ENCODE measurements at regions not wholly inside any gene's neighbourhood (a gene's known extent, or its start where the extent isn't known, plus 50 kb on each side); places are given as distances from the start of the nearest gene placed in this dataset.
A peak's percentile ranks its signal among the peaks of the same experiment; 100 is the strongest.

DNA sequence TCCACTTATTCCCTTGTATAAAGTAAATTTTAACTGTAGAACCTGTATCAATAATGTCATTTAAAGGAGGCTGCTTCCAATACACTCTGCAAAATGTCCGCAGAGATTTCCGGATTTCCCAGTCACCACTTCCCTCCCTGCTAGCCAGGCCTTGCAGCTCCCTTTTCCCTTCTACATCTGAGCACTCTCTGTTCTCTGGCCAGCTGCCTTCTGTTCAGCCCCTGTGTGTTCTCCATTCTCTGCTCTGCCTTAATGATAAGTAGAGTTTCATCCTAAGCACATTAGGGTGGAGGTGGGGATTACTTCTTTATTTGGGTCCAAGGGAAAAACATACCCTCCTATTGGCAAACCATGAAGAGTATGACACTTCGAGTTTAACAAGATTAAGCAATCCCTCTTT, 719.6 kb upstream of the WWC1 start:
- TF ChIP-seq, protein P1, sequence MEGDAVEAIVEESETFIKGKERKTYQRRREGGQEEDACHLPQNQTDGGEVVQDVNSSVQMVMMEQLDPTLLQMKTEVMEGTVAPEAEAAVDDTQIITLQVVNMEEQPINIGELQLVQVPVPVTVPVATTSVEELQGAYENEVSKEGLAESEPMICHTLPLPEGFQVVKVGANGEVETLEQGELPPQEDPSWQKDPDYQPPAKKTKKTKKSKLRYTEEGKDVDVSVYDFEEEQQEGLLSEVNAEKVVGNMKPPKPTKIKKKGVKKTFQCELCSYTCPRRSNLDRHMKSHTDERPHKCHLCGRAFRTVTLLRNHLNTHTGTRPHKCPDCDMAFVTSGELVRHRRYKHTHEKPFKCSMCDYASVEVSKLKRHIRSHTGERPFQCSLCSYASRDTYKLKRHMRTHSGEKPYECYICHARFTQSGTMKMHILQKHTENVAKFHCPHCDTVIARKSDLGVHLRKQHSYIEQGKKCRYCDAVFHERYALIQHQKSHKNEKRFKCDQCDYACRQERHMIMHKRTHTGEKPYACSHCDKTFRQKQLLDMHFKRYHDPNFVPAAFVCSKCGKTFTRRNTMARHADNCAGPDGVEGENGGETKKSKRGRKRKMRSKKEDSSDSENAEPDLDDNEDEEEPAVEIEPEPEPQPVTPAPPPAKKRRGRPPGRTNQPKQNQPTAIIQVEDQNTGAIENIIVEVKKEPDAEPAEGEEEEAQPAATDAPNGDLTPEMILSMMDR (IDR thresholded peaks at IDR 0.05; ENCODE audit: low read depth, low read length, missing control alignments): no peak

DNA sequence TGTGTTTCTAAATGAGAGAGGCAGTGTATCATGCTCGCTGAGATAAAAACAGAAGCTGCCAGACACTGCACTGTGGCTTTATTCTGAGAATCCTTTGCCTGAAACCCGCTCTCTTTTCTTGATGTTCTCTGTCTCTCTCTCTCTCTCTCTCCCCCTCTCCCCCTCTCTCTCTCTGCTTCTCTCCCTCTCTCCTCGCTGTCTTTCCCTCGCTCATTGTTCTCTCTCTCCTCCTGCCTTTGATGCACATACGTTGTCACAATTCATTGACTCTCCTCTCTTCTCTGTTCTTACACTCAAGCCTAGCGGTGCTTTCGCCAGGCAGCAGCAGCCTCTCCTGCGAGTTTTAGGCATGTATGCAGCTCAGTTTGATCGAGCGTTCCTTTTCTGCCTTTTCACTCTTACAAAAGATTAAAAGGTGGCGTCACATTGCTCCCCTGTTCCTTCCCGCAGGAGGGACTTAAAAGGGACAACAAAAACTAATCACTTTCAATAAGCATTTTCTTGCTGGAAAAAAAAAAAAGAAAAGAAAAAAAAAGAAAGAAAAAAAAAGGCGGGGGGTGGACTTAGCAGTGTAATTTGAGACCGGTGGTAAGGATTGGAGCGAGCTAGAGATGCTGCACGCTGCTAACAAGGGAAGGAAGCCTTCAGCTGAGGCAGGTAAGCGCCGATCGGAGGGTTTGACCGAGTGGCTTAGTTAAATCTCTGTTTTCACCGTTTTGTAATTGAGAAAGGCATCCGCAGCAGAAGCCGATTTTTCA, 717.9 kb upstream of the WWC1 start:
- no peak for DNase-seq (ENCODE audit: extremely low read depth, low read depth)
- TF ChIP-seq, protein P1 (IDR thresholded peaks at IDR 0.05; ENCODE audit: low read depth, low read length, missing control alignments): no peak
- H3K4me3 ChIP-seq (replicated peaks; ENCODE audit: low read depth, low read length): peak overlapping the region; percentile 30

More for the DNA sequence above, 719.6 kb upstream of the WWC1 start:
- H3K4me3 ChIP-seq (replicated peaks; ENCODE audit: low read depth, low read length): no peak overlapping the region
- DNase-seq (ENCODE audit: extremely low read depth, low read depth): no peak

DNA sequence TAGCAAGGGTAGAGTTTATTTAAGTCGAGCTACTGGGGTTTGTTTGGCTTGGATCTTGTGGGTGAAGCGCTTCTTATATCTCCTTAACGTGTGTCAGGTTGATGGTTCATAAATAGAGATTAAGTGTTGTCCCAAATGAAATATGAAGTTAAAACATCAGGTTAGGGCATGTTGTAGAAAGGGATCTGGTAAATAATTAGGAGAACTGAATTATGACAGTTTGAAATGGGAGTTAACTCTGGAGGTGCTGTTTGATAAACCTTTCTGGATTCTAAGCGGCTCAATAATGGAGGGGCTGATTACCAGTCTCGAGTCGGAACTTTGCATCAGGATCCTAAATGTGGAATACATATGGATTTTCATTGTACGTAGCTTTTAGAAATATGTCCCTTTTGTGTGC, 717.0 kb upstream of the WWC1 start:
- no peak overlapping the region for H3K4me3 ChIP-seq (replicated peaks; ENCODE audit: low read depth, low read length)
- no peak for DNase-seq (ENCODE audit: extremely low read depth, low read depth)

DNA sequence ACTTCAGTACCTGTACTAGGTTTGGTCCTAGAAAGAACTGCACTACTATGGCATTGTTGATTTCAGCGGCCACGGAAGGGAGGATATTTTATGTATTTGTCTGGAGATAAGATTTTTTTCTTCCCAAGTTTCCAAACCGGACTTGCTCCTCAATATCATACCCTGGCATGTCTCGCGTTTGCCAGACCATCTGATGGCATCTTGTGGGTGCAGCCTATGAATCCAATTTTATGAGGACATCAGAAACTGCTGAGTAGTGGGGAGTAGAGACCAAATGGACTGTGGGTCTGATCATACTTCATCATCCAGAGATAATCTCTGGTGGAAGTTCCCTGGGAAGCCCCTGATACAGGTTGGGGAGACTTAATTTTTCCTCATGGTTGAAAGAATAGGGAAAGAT, 716.1 kb upstream of the WWC1 start:
- DNase-seq (ENCODE audit: extremely low read depth, low read depth): no peak
- no peak overlapping the region for H3K4me3 ChIP-seq (replicated peaks; ENCODE audit: low read depth, low read length)
- TF ChIP-seq, protein P1 (IDR thresholded peaks at IDR 0.05; ENCODE audit: low read depth, low read length, missing control alignments): no peak

More for the DNA sequence above, 717.0 kb upstream of the WWC1 start:
- TF ChIP-seq, protein P1 (IDR thresholded peaks at IDR 0.05; ENCODE audit: low read depth, low read length, missing control alignments): no peak

DNA sequence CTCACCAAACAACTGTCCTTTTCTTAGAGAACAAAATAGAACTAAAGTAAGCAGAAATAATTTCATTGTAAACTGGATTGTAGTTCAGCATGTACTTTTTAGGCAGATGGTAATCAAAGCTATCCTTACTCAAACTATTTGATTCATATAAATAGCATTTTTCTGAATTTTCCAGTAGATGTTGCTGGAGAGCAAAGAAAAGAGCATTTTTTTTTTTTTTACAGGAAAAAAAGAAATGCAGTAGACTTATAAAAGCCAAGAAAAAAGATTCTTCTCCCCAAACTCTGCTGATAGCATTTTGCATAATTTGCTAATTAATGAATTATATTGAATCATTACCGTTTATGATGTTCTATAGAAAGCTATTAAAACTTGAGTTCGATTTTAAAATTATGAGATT, 715.3 kb upstream of the WWC1 start:
- TF ChIP-seq, protein P1 (IDR thresholded peaks at IDR 0.05; ENCODE audit: low read depth, low read length, missing control alignments): no peak
- H3K4me3 ChIP-seq (replicated peaks; ENCODE audit: low read depth, low read length): no peak overlapping the region
- no peak for DNase-seq (ENCODE audit: extremely low read depth, low read depth)

DNA sequence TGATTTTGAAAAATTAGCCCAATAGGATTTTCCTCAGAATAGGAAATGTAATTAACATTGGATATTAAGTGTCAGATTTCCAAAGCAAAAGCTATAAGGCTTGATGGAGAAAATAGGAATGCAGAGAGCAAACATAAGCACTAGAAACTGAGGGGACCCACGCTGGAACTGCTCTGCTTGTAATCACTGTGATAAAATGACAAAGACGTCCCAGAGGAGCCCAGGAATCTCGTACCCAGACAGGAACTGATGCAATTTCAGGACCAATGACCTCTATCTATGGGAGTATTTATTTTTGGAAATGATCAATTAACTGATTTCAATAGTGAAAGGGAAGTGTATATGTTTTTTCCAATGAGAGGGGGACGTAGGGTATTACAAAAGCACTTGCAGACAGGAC, 714.5 kb upstream of the WWC1 start:
- TF ChIP-seq, protein P1 (IDR thresholded peaks at IDR 0.05; ENCODE audit: low read depth, low read length, missing control alignments): no peak
- H3K4me3 ChIP-seq (replicated peaks; ENCODE audit: low read depth, low read length): no peak overlapping the region
- DNase-seq (ENCODE audit: extremely low read depth, low read depth): no peak

DNA sequence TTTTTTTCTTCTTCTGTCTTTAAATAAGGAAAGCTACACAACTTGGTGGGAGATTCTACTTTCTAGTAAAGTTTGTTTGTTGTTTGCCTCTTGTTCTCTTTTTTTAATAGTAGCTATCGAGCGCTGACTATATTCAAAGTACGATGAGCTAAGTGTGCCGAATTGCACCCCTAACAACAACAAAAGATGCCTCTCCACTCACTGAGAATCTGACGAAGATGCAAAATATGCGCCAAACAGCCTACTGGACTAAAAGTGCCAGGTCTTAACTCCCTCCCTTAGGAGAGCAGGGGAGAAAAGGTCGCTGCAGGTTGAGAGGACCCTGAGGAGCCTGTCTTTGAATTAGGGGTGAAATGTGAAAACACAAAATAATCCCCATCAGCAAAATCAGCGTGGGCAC, 713.8 kb upstream of the WWC1 start:
- no peak for DNase-seq (ENCODE audit: extremely low read depth, low read depth)
- TF ChIP-seq, protein P1 (IDR thresholded peaks at IDR 0.05; ENCODE audit: low read depth, low read length, missing control alignments): no peak
- no peak overlapping the region for H3K4me3 ChIP-seq (replicated peaks; ENCODE audit: low read depth, low read length)
